Lower leg skin (tissue), 4 donors: ENCODE measurements at regions not wholly inside any gene's neighbourhood (a gene's known extent, or its start where the extent isn't known, plus 50 kb on each side); places are given as distances from the start of the nearest gene placed in this dataset.

ENCODE experiments used
- DNase-seq, 2 donors: peaks; one replicate each; pipeline ENCODE4 v3.0.0-alpha.2; 2019; ENCODE audit warnings: low spot score in 2 of 2
- H3K4me3 ChIP-seq: fragments of 200-600 bp; sonication (generic); 2 replicates; pipeline ENCODE4 v1.5.1; 2017; ENCODE audit warnings: mild to moderate bottlenecking, low read depth; ENCODE audit not compliant: poor library complexity, severe bottlenecking
- POLR2A ChIP-seq, 2 donors: fragments of 450-650 bp; IDR thresholded peaks; one replicate each; pipeline ENCODE4 v1.6.1; 2016 to 2017; ENCODE audit warnings: antibody characterized with exemption in 2 of 2, mild to moderate bottlenecking in 1 of 2, moderate library complexity in 1 of 2
- WGBS, 2 donors: methylation state at CpG; one replicate each; pipeline ENCODE4 v1.1.5; 2018; 5-methylcytosine and 5-hydroxymethylcytosine counted together
- intact Hi-C: fragments of 100-400 bp; cut with DNase I; formaldehyde crosslinking; loops from one replicate; pipeline ENCODE4 v1.15.0; 2023; ENCODE audit warnings: low total_unique reads
- TF ChIP-seq, protein P1 (sequence below), 3 donors: fragments of 450-650 bp; IDR thresholded peaks; one replicate each; pipeline ENCODE4 v1.5.1; 2016; ENCODE audit warnings: antibody characterized with exemption in 3 of 3, mild to moderate bottlenecking in 3 of 3, moderate library complexity in 2 of 3

DNA sequence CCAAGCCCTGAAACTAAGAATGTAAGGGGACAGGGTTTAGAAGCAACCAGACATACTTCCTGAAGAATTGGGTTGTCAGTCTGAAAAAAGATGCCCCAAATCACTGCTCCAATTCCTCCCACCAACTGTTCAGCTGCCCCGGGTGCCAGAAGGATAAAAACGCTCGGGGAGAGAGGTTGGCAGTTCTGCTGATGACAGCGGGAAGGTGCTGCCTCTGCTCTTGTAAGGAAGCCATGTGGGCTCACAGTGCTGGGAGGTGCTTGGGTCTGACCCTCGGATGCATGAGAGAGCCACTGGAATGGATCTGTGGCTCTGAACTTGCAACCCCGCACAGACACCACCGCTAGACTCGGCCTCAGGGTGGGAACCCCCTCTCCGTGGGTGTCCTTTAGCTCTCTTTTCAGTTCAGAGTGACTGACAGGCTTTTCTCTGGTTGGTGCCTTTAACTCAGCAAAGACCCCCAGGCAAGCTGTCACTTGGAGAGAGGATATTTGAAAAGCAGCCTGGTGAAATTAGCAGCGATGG lies 364.8 kb upstream of the RBFOX1 start:
- 38 to 50% methylated on average over 10 of the region's 10 CpGs for WGBS, 2 donors
- no peak for TF ChIP-seq POLR2A (IDR thresholded peaks at IDR 0.05)
- TF ChIP-seq, protein P1, sequence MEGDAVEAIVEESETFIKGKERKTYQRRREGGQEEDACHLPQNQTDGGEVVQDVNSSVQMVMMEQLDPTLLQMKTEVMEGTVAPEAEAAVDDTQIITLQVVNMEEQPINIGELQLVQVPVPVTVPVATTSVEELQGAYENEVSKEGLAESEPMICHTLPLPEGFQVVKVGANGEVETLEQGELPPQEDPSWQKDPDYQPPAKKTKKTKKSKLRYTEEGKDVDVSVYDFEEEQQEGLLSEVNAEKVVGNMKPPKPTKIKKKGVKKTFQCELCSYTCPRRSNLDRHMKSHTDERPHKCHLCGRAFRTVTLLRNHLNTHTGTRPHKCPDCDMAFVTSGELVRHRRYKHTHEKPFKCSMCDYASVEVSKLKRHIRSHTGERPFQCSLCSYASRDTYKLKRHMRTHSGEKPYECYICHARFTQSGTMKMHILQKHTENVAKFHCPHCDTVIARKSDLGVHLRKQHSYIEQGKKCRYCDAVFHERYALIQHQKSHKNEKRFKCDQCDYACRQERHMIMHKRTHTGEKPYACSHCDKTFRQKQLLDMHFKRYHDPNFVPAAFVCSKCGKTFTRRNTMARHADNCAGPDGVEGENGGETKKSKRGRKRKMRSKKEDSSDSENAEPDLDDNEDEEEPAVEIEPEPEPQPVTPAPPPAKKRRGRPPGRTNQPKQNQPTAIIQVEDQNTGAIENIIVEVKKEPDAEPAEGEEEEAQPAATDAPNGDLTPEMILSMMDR (IDR thresholded peaks at IDR 0.05) = no peak
- intact Hi-C loops = no loop called here
- H3K4me3 ChIP-seq = no peak overlapping the region
- no peak for DNase-seq

DNA sequence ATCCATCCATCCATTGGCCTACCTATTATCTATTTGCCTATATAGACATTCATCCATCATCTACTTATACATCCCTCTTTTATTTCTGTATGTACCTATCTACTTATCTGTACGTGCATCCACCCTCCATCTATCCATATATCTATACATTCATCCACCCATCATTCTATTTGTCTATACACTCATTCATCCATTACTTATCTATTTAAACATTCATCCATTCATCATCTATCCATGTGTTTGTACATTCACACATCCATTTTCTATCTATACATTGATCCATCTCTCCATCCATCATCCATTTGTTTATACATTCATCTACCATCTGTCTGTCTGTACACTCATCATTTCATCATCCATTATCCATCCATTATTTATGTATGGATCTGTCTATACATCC lies 365.7 kb upstream of the RBFOX1 start:
- WGBS, 2 donors = 71 to 80% methylated on average over 1 of the region's 1 CpG
- H3K4me3 ChIP-seq = no peak overlapping the region
- DNase-seq = no peak
- no peak for TF ChIP-seq POLR2A (IDR thresholded peaks at IDR 0.05)
- TF ChIP-seq, protein P1 (IDR thresholded peaks at IDR 0.05) = no peak
- intact Hi-C loops = no loop called here

- H3K4me3 ChIP-seq = no peak overlapping the region
- DNase-seq = no peak
- TF ChIP-seq, protein P1 (IDR thresholded peaks at IDR 0.05) = no peak
- no peak for TF ChIP-seq POLR2A (IDR thresholded peaks at IDR 0.05)
- WGBS, 2 donors = 77 to 86% methylated on average over 5 of the region's 5 CpGs
- intact Hi-C loops = no loop called here
These were observed 368.0 kb upstream of the RBFOX1 start for GRCh38 chr16:6964679-6965078.

DNA sequence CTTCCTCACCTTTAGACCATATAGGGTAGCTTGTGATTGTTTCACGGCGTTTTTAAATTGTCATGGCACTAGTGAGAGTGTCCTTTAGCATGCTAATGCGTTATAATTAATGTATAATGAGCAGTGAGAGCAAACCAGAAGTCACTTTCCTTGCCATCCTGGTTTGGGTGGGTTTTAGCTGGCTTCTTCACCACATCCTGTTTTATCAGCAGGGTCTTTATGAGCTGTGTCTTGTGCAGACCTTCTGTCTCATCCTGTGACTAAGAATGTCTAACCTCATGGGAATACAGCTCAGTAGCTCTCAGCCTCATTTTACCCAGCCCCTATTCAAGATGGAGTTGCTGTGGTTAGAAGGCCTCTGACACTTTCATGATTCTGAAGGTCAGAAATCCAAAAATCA lies 370.9 kb upstream of the RBFOX1 start:
- no peak overlapping the region for H3K4me3 ChIP-seq
- no peak for DNase-seq
- no peak for TF ChIP-seq POLR2A (IDR thresholded peaks at IDR 0.05)
- intact Hi-C loops = no loop called here
- WGBS, 2 donors = 62 to 69% methylated on average over 3 of the region's 3 CpGs

DNA sequence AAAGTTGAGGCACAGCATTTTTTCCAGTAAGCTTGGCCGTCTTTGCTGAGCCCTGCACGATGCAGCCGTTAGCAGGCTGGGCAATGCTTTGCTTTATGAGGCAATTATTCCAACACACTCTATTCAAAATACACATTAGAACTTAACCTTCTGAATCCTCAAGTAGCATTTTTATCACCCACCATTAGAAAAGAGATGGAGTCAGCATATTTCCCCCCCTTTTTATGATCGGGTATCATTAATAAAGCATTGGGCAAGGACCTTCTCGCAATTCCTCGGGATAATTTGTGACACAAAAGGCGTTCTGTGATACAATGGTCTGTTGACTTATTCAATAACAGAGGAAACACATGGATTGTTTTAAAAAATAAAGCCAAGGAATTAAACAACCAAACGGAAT lies 374.5 kb upstream of the RBFOX1 start:
- H3K4me3 ChIP-seq = no peak overlapping the region
- intact Hi-C loops = no loop called here
- 86 to 89% methylated on average over 8 of the region's 8 CpGs for WGBS, 2 donors
- TF ChIP-seq POLR2A (IDR thresholded peaks at IDR 0.05) = no peak
- TF ChIP-seq, protein P1 (IDR thresholded peaks at IDR 0.05) = no peak
- no peak for DNase-seq

- WGBS, 2 donors = 65 to 70% methylated on average over 4 of the region's 4 CpGs
- intact Hi-C loops = no loop called here
- no peak for TF ChIP-seq POLR2A (IDR thresholded peaks at IDR 0.05)
- TF ChIP-seq, protein P1 (IDR thresholded peaks at IDR 0.05) = no peak
- no peak for DNase-seq
- no peak overlapping the region for H3K4me3 ChIP-seq
These were observed 375.0 kb upstream of the RBFOX1 start for GRCh38 chr16:6957681-6958080.
